GM18873 (cell line): ENCODE measurements at regions not wholly inside any gene's neighbourhood (a gene's known extent, or its start where the extent isn't known, plus 50 kb on each side); places are given as distances from the start of the nearest gene placed in this dataset.
"Not testable (repeated sequence)": the region's sequence is repeated elsewhere in the genome, so short reads cannot be mapped to it uniquely, and the experiment has no call there.

ENCODE experiments used
- ATAC-seq: cut with Tn5 transposase; IDR thresholded peaks from one replicate; pipeline ENCODE4 v1.9.1; 2021; ENCODE audit warnings: mild to moderate bottlenecking, moderate library complexity, moderate number of reproducible peaks; ENCODE audit not compliant: unreplicated experiment, low FRiP score

DNA sequence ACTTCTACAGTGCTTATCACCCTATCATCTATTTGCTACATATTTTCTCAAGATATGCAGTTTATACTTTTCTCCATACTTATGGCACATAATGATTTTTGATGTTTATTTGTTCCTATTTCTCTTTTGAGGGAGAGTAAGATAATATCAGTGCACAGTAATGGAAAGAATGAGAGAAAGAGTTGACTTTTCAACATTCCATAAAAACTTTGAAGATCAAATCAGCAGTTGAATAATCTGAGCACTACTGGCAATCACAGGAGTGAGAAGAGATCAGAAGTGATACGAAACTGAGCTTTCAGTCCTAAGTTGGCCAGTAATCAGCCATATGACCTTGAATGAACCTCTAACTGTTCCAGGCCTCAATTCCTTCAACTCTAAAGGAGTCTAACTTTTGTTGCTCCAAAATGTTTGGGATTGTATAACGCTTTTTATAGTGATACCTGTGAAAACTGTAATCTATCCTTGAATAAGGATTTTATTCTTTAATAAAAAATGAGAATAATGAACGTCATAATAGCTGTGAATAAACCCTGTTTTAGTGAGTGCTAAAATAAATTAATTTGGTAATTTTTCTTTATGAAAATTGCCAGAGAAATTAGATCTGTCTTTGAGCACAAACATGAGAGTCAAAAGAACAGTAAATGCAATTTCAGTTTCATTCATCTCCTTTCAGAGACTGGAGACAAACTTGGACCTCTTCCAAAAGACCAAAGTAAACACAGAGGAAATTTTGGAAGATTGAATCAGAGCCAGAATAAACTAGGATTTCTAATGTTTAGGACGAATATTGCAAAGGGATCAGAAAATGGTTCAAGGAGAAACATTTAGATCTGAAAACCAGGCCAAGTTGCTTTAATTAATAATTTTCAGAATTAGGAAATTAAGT is 309.9 kb downstream of the ADGRL2 start:
- ATAC-seq: no peak

DNA sequence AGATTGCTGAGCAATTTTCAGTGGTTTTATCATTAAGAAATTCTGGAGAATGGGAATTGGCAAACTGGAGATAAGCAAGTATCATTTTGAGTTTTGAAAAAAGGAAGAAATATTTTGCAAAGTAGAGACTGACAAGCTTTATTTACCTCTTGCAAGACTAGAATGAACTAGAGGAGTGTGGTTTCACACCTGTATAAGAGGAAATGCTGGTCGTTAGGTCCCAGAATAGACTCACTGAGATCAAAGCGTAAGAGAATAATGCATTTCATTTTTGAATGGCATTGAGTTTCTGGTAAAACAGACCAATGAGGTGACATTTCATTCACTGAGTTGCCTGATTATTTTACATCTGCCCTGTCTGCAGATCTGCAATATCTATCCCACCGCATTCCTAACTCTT is 308.1 kb downstream of the ADGRL2 start:
- no peak for ATAC-seq

DNA sequence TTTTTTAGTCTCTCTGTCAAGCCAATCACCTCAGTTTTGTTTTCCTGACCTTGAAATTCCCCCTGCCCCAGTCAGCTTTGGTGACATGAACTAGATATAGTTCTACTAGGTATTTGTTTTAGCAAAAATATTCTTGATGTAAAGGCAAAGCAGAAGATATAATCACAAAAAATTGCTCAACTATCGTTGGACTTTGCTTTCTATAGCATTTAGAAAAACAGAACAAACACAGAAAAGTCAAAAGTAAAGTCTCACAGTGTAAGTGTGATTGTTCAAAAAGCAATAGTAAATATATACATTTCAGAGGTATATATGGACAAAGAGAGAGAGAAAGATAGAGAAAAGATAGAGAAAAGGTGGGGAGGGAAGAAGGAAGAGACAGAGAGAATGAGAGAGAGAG is 305.9 kb downstream of the ADGRL2 start:
- ATAC-seq: no peak

DNA sequence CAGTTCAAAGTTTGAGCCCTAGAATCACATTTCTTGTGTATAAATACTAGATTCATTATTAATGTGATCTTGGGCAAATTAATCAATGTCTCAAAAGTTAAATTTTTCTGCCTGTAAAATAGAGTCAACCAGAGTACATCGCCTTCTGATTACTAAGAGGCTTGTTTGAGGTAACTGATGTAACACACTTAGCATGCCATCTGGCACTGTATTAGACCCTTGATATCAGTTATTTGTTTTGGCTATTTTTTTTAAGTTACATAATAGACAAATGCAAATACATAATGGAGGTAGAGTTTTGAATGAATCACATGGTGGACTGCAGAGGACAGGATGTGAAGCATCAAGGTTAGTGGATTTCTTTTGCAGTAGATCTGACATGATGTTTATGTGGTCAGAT is 298.4 kb downstream of the ADGRL2 start:
- no peak for ATAC-seq

DNA sequence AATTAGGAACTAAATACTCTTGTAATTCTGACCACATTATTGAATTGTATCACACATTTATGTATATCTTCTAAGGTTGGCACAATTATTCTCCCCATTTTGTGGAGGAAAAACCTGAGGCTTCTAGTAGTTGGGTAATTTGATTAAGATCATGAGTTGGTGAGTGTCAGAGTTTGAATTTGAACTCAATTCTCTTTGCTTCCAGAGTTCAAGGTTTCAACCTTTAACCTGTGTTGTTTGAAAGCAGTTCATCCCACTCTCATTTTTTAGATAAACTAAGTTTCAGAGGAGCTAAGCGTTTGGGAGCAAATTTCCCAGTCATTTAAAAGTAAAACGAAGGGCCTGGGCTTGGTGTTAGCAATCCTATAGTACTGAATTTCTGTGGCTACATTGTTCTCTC is 293.4 kb downstream of the ADGRL2 start:
- ATAC-seq: no peak

DNA sequence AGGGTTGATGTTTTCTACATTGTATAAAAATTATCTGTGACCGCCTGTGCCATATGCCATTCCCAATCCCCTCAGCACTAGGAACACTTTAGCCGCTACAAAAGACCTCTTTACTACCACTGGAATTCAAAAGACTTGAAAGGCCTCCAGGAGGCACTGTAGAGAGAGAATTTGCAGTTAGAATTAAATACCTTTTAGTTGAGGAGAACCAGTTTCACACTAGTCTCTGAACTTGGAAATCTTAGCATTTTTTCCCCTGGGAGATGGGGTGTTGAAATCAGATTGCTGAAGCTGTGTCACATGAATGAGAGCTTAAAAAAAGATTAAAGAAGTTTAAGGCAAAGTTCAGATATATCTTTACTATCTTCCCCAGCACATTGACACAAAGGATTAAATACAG is 291.0 kb downstream of the ADGRL2 start:
- ATAC-seq: no peak

DNA sequence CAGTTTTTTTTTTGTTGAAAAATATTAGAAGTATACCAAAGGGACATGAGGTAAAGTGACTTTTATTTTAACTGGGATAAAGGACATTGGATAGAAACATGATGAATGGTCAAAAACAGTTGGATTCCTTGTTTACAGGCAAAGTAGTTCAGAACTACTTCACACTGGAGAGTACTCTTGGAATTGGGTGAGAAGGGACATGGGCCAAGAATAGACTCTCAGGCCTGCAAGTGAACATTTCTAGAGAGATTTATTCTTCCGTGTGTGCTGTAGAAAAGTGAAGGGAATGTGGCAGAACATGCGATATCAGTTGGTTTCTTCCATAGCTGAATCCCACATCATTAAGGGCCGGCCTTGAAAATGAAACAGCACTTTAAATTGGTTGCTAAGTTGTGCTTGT is 290.5 kb downstream of the ADGRL2 start:
- ATAC-seq: no peak

DNA sequence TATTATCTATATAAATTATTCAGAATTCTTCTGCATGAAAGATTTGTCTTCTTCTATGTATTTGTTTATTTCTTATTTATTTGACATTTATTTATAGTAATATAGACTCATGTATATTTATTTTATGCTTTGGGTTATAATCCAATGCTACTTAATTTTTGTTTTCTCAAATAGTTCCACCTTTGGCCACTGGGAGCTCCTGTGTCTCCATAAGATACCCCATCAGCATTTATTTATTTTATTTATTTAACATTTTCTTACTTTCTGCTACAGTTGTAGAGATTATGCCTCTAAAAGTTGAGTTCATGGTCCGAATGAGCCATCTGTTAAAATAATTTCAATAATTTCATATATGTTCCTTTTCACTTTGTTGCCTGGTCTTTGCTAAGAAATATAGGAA is 289.4 kb downstream of the ADGRL2 start:
- ATAC-seq: no peak

DNA sequence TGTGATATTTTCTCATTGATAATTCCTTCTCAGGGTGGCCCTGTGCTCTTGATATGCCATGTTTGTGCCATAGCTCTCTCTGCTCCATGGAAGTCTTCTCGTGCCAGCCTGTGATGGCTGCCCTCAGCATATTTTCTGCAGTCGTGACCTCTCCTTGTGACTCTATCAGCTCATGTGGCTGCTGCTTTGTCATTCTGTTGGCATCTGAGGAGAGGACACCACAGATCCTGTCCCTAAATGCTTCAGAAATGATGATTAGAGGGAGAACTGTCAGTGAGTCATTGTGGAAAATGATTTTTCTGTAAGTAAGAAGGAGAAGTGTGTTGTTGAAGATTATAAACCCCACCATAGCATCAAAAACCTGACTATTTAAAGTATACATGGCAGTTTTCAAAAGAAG is 286.0 kb downstream of the ADGRL2 start:
- ATAC-seq: no peak

DNA sequence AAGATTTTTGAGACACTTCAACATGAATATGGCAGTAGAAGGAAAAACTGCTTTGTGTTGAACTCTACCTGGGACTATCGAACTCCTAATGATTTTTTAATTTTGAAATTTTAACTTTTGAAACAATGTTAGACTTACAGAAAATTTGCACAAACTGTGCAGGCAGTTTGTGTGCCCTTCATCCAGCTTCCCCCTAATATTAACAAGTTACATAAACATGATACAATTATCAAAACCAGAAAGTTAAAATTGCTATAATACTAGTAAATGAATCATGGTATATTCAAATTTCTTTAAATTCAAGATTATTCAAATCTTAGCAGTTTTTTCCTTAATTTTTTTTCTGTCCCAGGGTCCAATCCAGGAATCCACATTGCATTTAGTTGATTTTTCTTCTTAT is 278.9 kb downstream of the ADGRL2 start:
- no peak for ATAC-seq

DNA sequence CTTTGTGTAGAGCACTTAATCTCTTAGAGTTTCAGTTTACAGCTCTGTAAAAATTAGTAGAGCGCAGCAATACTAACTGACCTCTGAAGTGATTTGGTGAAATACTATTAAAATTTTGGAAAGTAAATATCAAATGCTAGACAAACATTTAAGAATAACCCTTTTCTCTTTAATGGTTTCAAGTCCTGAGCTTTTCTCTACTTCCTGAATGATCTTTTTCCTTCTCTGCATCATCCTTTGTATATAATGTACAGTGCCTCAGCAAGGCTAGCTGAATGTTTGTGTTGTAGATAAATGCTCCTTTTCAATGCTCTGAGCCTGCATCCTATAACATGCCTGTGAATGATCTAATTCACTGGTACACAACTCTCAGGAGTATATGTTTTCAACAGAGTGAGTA is 272.9 kb downstream of the ADGRL2 start:
- no peak for ATAC-seq

DNA sequence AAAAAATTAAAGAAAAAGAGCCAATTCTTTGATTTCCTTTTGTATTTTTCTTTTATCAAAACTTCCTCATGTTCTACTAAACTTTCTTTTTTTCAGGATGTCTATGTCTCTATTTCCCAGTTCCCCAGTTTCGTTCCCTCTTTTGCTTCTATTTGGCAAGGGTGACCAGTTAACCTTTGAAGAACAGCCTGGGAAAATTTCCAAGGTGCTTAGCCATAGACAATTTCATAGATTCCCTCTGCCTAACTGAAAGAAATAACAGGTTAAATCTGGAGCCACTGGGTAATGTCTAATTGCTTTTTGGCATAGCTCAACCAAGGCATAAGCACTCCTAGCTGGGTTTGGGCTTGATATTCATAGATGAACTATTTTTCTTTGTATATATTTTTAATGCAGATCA is 272.3 kb downstream of the ADGRL2 start:
- ATAC-seq: no peak

DNA sequence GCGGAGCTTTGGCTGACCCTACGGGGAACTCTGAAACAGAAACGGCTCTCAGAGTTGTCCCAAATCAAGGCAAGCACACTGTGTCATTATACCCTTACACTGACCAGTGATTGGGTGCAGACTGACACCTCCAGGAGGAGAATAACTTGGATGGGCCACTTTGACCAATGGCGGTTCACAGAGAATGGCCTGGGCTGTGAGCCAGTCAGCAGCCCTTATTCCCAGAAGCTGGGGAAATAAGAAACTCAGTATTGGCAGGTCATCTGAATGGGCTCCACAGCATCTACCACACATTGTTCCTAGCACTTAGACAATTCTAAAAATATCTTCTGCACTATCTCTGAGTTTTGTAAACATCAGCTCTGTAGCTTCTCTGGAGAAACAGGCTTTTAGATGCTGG is 265.2 kb downstream of the ADGRL2 start:
- no peak for ATAC-seq

DNA sequence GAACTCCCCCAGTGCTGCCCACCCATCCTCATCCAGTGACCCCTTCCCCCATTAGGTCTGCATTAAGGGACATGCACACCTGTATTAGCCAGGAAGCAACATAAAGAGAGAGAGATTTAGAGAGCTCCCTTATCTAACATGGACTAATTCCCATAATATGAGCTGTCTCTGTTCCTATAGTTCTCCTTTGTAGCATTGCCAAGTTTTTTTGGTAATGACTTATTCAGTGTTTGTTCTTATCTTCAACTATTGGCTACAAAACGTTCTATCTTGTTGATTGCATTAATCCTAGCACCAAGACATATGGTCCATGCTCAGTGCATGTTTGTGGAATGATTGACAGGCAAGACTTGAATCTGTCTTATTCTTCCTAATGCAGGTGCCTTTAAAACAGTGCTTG is 264.0 kb downstream of the ADGRL2 start:
- ATAC-seq: no peak

DNA sequence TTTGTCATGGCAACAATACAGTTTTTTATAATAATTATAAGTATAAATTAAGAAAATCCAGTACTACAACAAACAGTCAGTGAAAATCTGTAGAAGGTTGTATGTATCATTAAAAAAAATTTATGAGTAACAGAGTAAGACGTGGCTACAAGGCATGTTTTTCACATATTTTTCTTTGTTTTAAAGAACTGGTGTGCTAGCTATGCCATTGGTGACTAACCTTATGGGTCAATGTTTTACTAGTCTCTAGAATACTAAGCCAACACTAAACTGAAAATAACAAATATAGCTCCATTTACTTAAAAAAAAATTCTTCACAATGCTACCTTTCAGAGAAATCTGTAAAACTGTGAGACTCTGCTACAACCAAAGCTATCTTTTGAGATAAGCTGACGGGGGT is 261.5 kb downstream of the ADGRL2 start:
- ATAC-seq: no peak

DNA sequence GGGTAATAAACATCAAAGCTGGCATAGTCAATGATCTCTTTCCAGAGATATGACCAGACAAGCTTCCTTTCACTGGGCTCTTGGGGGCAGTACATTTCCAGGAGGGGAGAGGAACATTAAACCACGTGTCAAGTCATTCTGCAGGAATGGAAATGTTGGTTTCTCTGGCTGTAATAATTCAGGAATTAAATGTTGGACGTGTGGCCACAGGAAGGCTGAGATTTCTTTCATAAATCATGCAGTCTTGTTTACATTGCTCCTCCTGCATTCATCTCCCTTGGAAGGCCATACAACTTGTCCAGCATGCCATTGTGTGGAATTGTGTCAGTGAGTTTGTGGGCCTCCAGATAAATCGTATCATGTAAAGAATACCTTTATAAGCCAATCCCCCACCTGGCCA is 259.2 kb downstream of the ADGRL2 start:
- ATAC-seq: no peak

DNA sequence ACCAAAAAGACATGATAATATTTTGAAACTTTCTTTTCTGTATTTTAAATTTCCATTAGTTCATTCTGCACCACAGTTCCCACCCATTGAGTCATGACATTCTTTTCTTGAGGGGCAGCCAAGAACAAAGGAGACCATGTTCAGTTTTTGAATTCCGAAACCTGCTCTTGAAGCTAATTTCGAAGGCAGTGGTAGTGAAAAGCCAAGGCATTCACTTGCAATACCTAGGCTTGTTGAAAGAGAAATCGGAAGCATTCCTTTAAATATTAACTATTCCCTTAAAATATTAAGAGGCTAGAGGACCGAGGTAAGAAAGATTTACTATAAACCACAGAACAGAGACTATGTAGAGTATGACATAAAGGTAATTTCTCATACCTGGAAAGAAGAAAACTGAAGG is 256.3 kb downstream of the ADGRL2 start:
- no peak for ATAC-seq

DNA sequence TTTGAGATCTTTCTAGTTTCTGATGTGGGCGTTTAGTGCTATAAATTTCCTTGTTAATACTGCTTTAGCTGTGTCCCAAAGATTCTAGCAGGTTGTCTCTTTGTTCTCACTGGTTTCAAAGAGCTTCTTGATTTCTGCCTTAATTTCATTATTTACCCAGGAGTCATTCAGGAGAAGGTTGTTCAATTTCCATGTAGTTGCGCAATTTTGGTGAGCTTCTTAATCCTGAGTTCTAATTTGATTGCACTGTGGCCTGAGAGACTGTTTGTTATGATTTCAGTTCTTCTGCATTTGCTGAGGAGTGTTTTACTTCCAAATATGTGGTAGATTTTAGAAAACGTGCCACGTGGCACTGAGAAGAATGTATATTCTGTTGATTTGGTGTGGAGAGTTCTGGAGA is 254.6 kb downstream of the ADGRL2 start:
- not testable (repeated sequence) for ATAC-seq

DNA sequence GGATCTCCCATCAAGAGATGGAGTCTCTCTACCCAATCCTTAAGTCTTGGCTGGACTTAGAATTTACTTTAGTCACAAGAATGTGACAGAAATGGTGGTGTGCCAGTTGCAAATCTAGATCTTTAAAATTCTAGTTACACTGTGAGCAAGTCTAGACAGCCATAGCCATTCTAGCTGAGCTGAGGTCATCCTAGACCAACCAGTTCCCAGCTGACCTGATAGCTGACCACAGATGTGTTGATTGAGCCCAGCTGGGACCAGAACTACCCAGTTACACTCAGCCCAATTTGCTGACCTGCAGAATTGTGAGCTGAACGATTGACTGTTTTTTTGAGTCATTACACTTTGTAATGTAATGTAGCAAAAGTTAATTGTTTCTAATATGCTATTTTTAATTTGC is 251.8 kb downstream of the ADGRL2 start:
- ATAC-seq: no peak

DNA sequence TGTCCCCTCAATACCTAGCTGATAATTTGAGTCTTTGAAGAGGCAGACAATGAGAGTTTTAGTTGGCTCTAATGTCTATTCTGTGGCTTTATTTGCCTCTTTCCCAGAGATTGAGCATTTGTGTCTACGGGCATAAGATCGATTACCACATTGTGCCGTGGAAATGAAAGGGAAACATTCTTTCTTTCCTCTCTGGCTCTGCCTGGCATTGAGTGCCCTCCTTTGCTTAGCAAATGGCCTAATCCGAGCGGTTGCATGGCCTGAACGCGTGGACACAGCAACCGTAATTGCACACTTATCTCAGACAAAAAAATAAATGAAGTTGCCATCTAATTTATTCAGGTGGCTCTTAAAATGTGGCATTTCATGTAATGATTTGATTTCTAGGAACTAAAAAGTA is 247.9 kb downstream of the ADGRL2 start:
- no peak for ATAC-seq

DNA sequence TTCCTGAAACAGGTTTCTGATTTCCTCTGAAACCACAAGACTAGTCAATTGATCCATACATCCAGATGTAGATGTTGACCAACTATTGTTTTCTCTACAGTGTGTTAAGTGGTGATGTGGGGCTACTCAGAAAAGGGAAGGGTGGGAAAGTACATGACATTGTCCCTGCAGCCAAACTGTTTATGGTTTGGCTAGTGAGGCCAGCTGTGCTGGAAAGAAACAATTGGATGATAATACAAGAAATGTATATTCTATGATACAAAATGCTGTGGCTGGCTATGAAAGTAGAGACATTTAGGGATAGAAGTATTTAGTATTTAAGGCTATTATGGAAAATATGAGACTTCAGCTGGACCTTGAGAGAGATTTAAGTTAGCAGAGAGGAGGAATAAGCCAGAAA is 244.5 kb downstream of the ADGRL2 start:
- ATAC-seq: no peak

DNA sequence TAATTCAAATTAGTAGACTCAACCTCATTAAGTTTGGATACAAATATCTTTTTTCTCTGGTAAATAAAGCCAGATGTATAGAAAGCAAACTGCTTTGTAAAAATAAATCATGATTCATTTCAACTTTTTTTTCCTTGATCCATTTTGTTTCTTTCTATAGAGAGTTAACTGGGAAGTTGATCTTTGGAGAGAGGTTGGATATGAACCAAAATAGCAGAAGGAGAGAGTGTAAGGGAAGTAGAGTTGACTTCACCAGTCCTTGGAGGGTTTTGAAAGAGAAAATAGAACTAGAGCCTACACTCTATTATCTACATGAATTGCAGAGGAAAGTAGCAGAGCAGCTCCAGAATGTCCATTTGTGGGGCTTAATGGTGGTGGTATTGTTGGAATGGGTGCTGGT is 243.8 kb downstream of the ADGRL2 start:
- ATAC-seq: no peak

DNA sequence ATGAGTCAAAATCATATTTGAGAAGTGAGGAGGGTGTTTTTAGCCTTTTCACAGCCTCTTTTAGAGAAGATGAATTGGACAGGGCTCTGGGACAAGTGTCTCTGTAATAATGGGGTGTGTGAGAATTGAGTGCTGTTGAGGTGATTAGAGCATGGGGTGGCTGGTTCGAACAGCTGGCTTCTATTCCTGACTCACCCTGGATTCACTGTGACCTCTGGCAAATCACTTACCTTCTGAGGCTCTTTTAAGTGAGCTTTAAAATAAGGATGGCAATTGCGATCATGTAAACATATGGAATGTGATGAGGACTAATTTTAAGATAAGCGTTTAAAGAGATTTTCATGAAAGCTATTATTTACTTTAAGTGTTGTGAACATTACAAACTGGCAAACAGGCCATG is 243.4 kb downstream of the ADGRL2 start:
- no peak for ATAC-seq
